ENCODE measurements at regions not wholly inside any gene's neighbourhood (a gene's known extent, or its start where the extent isn't known, plus 50 kb on each side); places are given as distances from the start of the nearest gene placed in this dataset.
"Not testable (repeated sequence)": the region's sequence is repeated elsewhere in the genome, so short reads cannot be mapped to it uniquely, and the experiment has no call there.

- no peak for DNase-seq
Measured at GRCh38 chr6:167662075-167662880, 164.4 kb upstream of the AFDN start.

GRCh38 chr6:167662881-167663205, 163.9 kb upstream of the AFDN start:
- DNase-seq = no peak

- DNase-seq = no peak
Measured at GRCh38 chr6:167663316-167663715, 163.4 kb upstream of the AFDN start.

- no peak for DNase-seq
Measured at GRCh38 chr6:167663784-167664443, 162.8 kb upstream of the AFDN start.

- DNase-seq = no peak
Measured at GRCh38 chr6:167664678-167665660, 161.7 kb upstream of the AFDN start.

- no peak for DNase-seq
Measured at GRCh38 chr6:167665698-167666330, 160.9 kb upstream of the AFDN start.

GRCh38 chr6:167666571-167667203, 160.0 kb upstream of the AFDN start:
- no peak for DNase-seq

- DNase-seq = no peak
Measured at GRCh38 chr6:167667204-167668018, 159.3 kb upstream of the AFDN start.

- DNase-seq = no peak
Measured at GRCh38 chr6:167668019-167668753, 158.5 kb upstream of the AFDN start.

- no peak for DNase-seq
Measured at GRCh38 chr6:167668754-167669552, 157.8 kb upstream of the AFDN start.

- DNase-seq = no peak
Measured at GRCh38 chr6:167669553-167669849, 157.2 kb upstream of the AFDN start.

- DNase-seq = no peak
Measured at GRCh38 chr6:167669870-167670802, 156.6 kb upstream of the AFDN start.

- DNase-seq = no peak
Measured at GRCh38 chr6:167670938-167671338, 155.8 kb upstream of the AFDN start.

GRCh38 chr6:167671379-167671976, 155.2 kb upstream of the AFDN start:
- not testable (repeated sequence) for DNase-seq

- DNase-seq = no peak
Measured at GRCh38 chr6:167671977-167672687, 154.6 kb upstream of the AFDN start.

GRCh38 chr6:167672738-167673137, 154.0 kb upstream of the AFDN start:
- no peak for DNase-seq

- DNase-seq = no peak
Measured at GRCh38 chr6:167673946-167674345, 152.8 kb upstream of the AFDN start.

- DNase-seq = no peak
Measured at GRCh38 chr6:167674486-167674885, 152.2 kb upstream of the AFDN start.

Data from cerebellar nuclear complex (tissue), 1 donor.